Pancreas (tissue), 10 donors: ENCODE measurements at regions not wholly inside any gene's neighbourhood (a gene's known extent, or its start where the extent isn't known, plus 50 kb on each side); places are given as distances from the start of the nearest gene placed in this dataset.

Experiments used
- ATAC-seq, 4 donors: fragments of 200-7000 bp; cut with Tn5 transposase; one replicate each; pipeline versions ENCODE4 v1.8.0 to v1.9.1; 2020; ENCODE audit warnings: mild to moderate bottlenecking in 4 of 4, moderate library complexity in 4 of 4
- DNase-seq, 6 donors: peaks; one replicate each; pipeline ENCODE4 v3.0.0-alpha.2; 2020
- FAIRE-seq: peaks from 2 replicates; lab custom pipeline; 2012; peaks lifted over from hg19 to GRCh38; lab: Jason Lieb, UNC
- H3K27ac ChIP-seq, 4 donors: fragments of 200-600 bp; sonication (generic); 1 replicate in 3 of 4; 2 replicates in 1 of 4; pipeline versions ENCODE4 v1.5.0 to v1.8.0; 2020
- H3K27me3 ChIP-seq, 4 donors: fragments of 200-600 bp; one replicate each; pipeline ENCODE4 v1.8.0; 2021
- H3K36me3 ChIP-seq, 3 donors: fragments of 200-600 bp; sonication (generic) in 1 of 3; one replicate each; pipeline versions ENCODE4 v1.5.0 to v1.8.0; 2020 to 2021
- H3K4me1 ChIP-seq, 3 donors: fragments of 200-600 bp; one replicate each; pipeline ENCODE4 v1.8.0; 2021
- H3K4me3 ChIP-seq, 4 donors: fragments of 200-600 bp; sonication (generic) in 2 of 4; one replicate each; pipeline versions ENCODE4 v1.5.0 to v1.8.0; 2020 to 2021
- H3K9me3 ChIP-seq, 4 donors: fragments of 200-600 bp; one replicate each; pipeline ENCODE4 v1.8.0; 2021
- CTCF ChIP-seq, 4 donors: fragments of 200-600 bp; sonication (generic) in 3 of 4; IDR thresholded peaks; one replicate each; pipeline versions ENCODE4 v1.5.0 to v1.8.0; 2021; ENCODE audit warnings: antibody characterized with exemption in 4 of 4
- WGBS, 2 donors: extraction: QIAGEN DNeasy Blood & Tissue Kit; methylation state at CpG; one replicate each; pipeline ENCODE4 v1.1.7; 2013; 5-methylcytosine and 5-hydroxymethylcytosine counted together
- intact Hi-C, 3 donors: fragments of 100-400 bp; cut with DNase I; formaldehyde crosslinking; loops; one replicate each; pipeline versions ENCODE4 v1.11.1 to v1.14.2; 2022
- donor health status: healthy with polysubstance abuse.
- donor health status: DM: no; HTN: no; CAD: no; lungs with moderate emphysema.
- donor health status: DM: no; HTN: no; CAD: no.
- donor health status: control.
- donor health status: control.
- donor health status: Bipolar disorder and iron deficiency.
- donor health status: DM: yes; HTN: yes; CAD: no.
- donor health status: DM: no; HTN: no; CAD: no.
- donor health status: DM: no; HTN: no; CAD: no.
- donor health status: DM: yes; HTN: yes; CAD: no.

- DNase-seq (no peak), FAIRE-seq (no peak), ATAC-seq (no peak)
- no peak for TF ChIP-seq CTCF (IDR thresholded peaks at IDR 0.05)
- no peaks in the 10 kb centered on the region for H3K4me1 ChIP-seq
- no peak overlapping the region for H3K4me3 ChIP-seq
- H3K9me3 ChIP-seq, result no peaks in the 10 kb centered on the region
- no peaks in the 10 kb centered on the region for H3K36me3 ChIP-seq
- H3K27ac ChIP-seq, result no peak overlapping the region
- intact Hi-C loops, result no loop called here
- no peaks in the 10 kb centered on the region for H3K27me3 ChIP-seq
- 91% methylated on average over 5 of the region's 5 CpGs for WGBS, 2 donors
Measured at GRCh38 chr16:72285324-72285723, 113.4 kb upstream of the PMFBP1 start.

GRCh38 chr16:72284042-72284789 is 112.3 kb upstream of the PMFBP1 start:
- Histone ChIP-seq H3K9me3 (no peaks in the 10 kb centered on the region), H3K36me3 (no peaks in the 10 kb centered on the region), H3K4me1 (no peaks in the 10 kb centered on the region), H3K27me3 (no peaks in the 10 kb centered on the region), H3K27ac (no peak overlapping the region), H3K4me3 (no peak overlapping the region)
- TF ChIP-seq CTCF (IDR thresholded peaks at IDR 0.05), result no peak
- WGBS, 2 donors, result 85 to 89% methylated on average over 13 of the region's 13 CpGs
- intact Hi-C loops, result no loop called here
- no peak for DNase-seq
- ATAC-seq, result no peak
- no peak for FAIRE-seq

GRCh38 chr16:72282362-72282761 is 110.4 kb upstream of the PMFBP1 start:
- ATAC-seq (no peak), FAIRE-seq (no peak), DNase-seq (no peak)
- Histone ChIP-seq H3K4me1 (no peaks in the 10 kb centered on the region), H3K27me3 (no peaks in the 10 kb centered on the region), H3K27ac (no peak overlapping the region), H3K9me3 (no peaks in the 10 kb centered on the region), H3K36me3 (no peaks in the 10 kb centered on the region), H3K4me3 (no peak overlapping the region)
- WGBS, 2 donors, result 51 to 62% methylated on average over 1 of the region's 1 CpG
- no peak for TF ChIP-seq CTCF (IDR thresholded peaks at IDR 0.05)
- intact Hi-C loops, result no loop called here

- DNase-seq (no peak), FAIRE-seq (no peak), ATAC-seq (no peak)
- Histone ChIP-seq H3K4me3 (no peak overlapping the region), H3K27ac (no peak overlapping the region), H3K36me3 (no peaks in the 10 kb centered on the region), H3K9me3 (no peaks in the 10 kb centered on the region), H3K27me3 (no peaks in the 10 kb centered on the region), H3K4me1 (no peaks in the 10 kb centered on the region)
- WGBS, 2 donors, result 89 to 96% methylated on average over 3 of the region's 3 CpGs
- intact Hi-C loops, result no loop called here
- TF ChIP-seq CTCF (IDR thresholded peaks at IDR 0.05), result no peak
Measured at GRCh38 chr16:72278301-72278700, 106.3 kb upstream of the PMFBP1 start.

- Histone ChIP-seq H3K9me3 (no peaks in the 10 kb centered on the region), H3K27me3 (no peaks in the 10 kb centered on the region), H3K36me3 (no peaks in the 10 kb centered on the region), H3K4me3 (no peak overlapping the region), H3K4me1 (no peaks in the 10 kb centered on the region), H3K27ac (no peak overlapping the region)
- FAIRE-seq, result no peak
- intact Hi-C loops, result no loop called here
- WGBS, 2 donors, result 70 to 79% methylated on average over 2 of the region's 2 CpGs
- no peak for TF ChIP-seq CTCF (IDR thresholded peaks at IDR 0.05)
- no peak for DNase-seq
- no peak for ATAC-seq
Measured at GRCh38 chr16:72277749-72278148, 105.8 kb upstream of the PMFBP1 start.
